Motor neuron (in vitro differentiated cells): ENCODE measurements at regions not wholly inside any gene's neighbourhood (a gene's known extent, or its start where the extent isn't known, plus 50 kb on each side); places are given as distances from the start of the nearest gene placed in this dataset.
"Not testable (repeated sequence)": the region's sequence is repeated elsewhere in the genome, so short reads cannot be mapped to it uniquely, and the experiment has no call there.

ENCODE experiments used
- ATAC-seq, 8 experiments: fragments of 200-7000 bp; cut with Tn5 transposase; replicated peaks in 6 of 8; 2 replicates each; pipeline ENCODE4 v1.8.0; 2021; ENCODE audit warnings: mild to moderate bottlenecking in 8 of 8, moderate library complexity in 8 of 8
- H3K27ac ChIP-seq, 2 donors: fragments of 250-450 bp; sonication (Bioruptor Pico); 2 replicates each; pipeline ENCODE4 v1.9.0; 2021; ENCODE audit warnings: antibody characterized with exemption in 2 of 2, mild to moderate bottlenecking in 2 of 2, moderate library complexity in 1 of 2
- H3K4me1 ChIP-seq, 2 donors: fragments of 250-450 bp; sonication (Bioruptor Pico); replicated peaks in 1 of 2; 2 replicates each; pipeline ENCODE4 v1.6.1; 2021; ENCODE audit warnings: antibody characterized with exemption in 2 of 2, mild to moderate bottlenecking in 2 of 2, moderate library complexity in 1 of 2
- H3K4me3 ChIP-seq, 5 donors: fragments of 250-450 bp; sonication (Bioruptor Pico); 2 replicates each; pipeline ENCODE4 v1.9.0; 2021; ENCODE audit warnings: antibody characterized with exemption in 5 of 5, mild to moderate bottlenecking in 5 of 5, moderate library complexity in 4 of 5
- WGBS, 10 experiments: fragments of 450-650 bp; shearing (Covaris generic); methylation state at CpG; one replicate each; pipeline ENCODE4 v1.0.0; 2022; 5-methylcytosine and 5-hydroxymethylcytosine counted together
- in situ Hi-C, 9 experiments: fragments of 400-800 bp; cut with MboI; loops; one replicate each; pipeline ENCODE4 v1.15.0; 2021; ENCODE audit warnings: low sequenced_read_pairs in 9 of 9, low pct_unique_long_range_greater_than_20kb in 2 of 9; ENCODE audit not compliant: unreplicated experiment in 9 of 9

GRCh38 chr10:87300163-87300562 lies 57.4 kb upstream of the NUTM2D start:
- H3K4me3 ChIP-seq, H3K4me1 ChIP-seq, in situ Hi-C loops, H3K27ac ChIP-seq, ATAC-seq: not testable (repeated sequence)
- WGBS, 10 experiments = no CpG with 5 or more reads among the region's 1 CpG

- H3K4me3 ChIP-seq, H3K4me1 ChIP-seq, H3K27ac ChIP-seq, in situ Hi-C loops: not testable (repeated sequence)
- WGBS, 10 experiments = no CpG with 5 or more reads among the region's 16 CpGs
- ATAC-seq = peak; percentile 83 to 100 (median 96)
Measured at GRCh38 chr10:87301466-87302115, 56.0 kb upstream of the NUTM2D start.

- H3K4me1 ChIP-seq, H3K4me3 ChIP-seq, in situ Hi-C loops, H3K27ac ChIP-seq: not testable (repeated sequence)
- WGBS, 10 experiments = no CpG with 5 or more reads among the region's 3 CpGs
- ATAC-seq = peak in 2 of 8 experiments; percentile 18 to 33
Measured at GRCh38 chr10:87302132-87302531, 55.4 kb upstream of the NUTM2D start.

GRCh38 chr10:87303707-87304106 lies 53.8 kb upstream of the NUTM2D start:
- ATAC-seq, H3K27ac ChIP-seq, H3K4me1 ChIP-seq, H3K4me3 ChIP-seq, in situ Hi-C loops: not testable (repeated sequence)
- WGBS, 10 experiments = no CpG with 5 or more reads among the region's 4 CpGs

GRCh38 chr10:87306681-87307080 lies 50.9 kb upstream of the NUTM2D start:
- H3K4me1 ChIP-seq, ATAC-seq, H3K27ac ChIP-seq, H3K4me3 ChIP-seq, in situ Hi-C loops: not testable (repeated sequence)
- WGBS, 10 experiments = no CpG with 5 or more reads among the region's 4 CpGs
